Type B pancreatic cell (in vitro differentiated cells): ENCODE measurements at regions not wholly inside any gene's neighbourhood (a gene's known extent, or its start where the extent isn't known, plus 50 kb on each side); places are given as distances from the start of the nearest gene placed in this dataset.

ENCODE experiments used
- DNase-seq: peaks from one replicate; pipeline ENCODE4 v3.0.0; 2021; ENCODE audit warnings: mixed read lengths; ENCODE audit not compliant: unreplicated experiment; ENCODE audit errors: extremely low spot score
- H3K27ac Mint-ChIP-seq: 2 replicates; pipeline ENCODE4 v1.8.0; 2021; ENCODE audit warnings: mild to moderate bottlenecking, mixed read lengths
- H3K27me3 Mint-ChIP-seq: 2 replicates; pipeline ENCODE4 v1.8.0; 2021; ENCODE audit warnings: mixed read lengths
- H3K36me3 Mint-ChIP-seq: 2 replicates; pipeline ENCODE4 v1.8.0; 2021; ENCODE audit warnings: mixed read lengths
- H3K4me1 Mint-ChIP-seq: one replicate; pipeline ENCODE4 v1.8.0; 2021; ENCODE audit warnings: mixed read lengths; ENCODE audit not compliant: unreplicated experiment
- H3K4me3 Mint-ChIP-seq: 2 replicates; pipeline ENCODE4 v1.8.0; 2021; ENCODE audit warnings: mild to moderate bottlenecking, mixed read lengths
- H3K9me3 Mint-ChIP-seq: 2 replicates; pipeline ENCODE4 v1.8.0; 2021; ENCODE audit warnings: mixed read lengths
- TF ChIP-seq, protein P1 (sequence below): fragments of 200-600 bp; sonication (generic); conservative IDR thresholded peaks from 2 replicates; pipeline ENCODE4 v1.5.0; 2021; ENCODE audit warnings: antibody characterized with exemption, mild to moderate bottlenecking

DNA sequence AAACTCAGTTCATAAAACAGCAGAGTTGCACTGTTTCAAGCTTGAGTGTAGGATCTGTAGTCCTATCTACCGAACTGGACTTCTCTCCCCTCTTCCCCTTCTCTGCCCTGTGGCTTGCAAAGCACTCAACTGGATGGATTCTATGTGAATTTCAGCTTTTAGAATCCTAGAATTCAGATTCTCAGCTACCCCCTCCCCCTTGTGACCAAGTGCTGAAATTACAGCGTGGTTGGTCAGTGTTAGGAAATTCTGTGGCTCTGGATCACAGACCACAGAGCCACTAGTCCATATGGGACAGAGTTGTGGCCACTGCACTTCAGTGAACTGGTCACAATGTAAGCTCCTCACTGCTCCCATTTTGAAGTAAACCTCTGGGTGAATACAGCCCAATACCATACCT lies 64.6 kb upstream of the TRPC5 start:
- H3K36me3 Mint-ChIP-seq = no peaks in the 10 kb centered on the region
- no peak for DNase-seq

DNA sequence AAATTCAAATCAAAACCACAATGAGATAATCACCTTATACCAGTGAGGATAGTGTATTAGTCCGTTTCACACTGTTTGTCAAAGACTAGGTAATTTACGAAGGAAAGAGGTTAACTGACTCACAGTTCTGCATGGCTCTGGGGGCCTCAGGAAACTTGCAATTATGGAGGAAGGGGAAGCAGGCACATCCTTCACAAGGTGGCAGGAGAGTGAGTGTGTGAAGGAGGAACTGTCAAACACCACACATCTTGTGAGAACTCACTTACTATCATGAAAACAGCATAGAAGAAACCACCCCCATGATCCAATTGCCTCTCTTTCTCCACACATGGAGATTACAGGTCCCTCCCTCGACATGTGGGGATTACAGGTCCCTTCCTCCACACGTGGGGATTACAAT lies 54.7 kb upstream of the TRPC5 start:
- Mint-ChIP-seq H3K27ac (no peak overlapping the region), H3K27me3 (no peaks in the 10 kb centered on the region), H3K36me3 (no peaks in the 10 kb centered on the region), H3K4me1 (no peaks in the 10 kb centered on the region), H3K9me3 (no peaks in the 10 kb centered on the region), H3K4me3 (no peak overlapping the region)
- no peak for DNase-seq
- TF ChIP-seq, protein P1, sequence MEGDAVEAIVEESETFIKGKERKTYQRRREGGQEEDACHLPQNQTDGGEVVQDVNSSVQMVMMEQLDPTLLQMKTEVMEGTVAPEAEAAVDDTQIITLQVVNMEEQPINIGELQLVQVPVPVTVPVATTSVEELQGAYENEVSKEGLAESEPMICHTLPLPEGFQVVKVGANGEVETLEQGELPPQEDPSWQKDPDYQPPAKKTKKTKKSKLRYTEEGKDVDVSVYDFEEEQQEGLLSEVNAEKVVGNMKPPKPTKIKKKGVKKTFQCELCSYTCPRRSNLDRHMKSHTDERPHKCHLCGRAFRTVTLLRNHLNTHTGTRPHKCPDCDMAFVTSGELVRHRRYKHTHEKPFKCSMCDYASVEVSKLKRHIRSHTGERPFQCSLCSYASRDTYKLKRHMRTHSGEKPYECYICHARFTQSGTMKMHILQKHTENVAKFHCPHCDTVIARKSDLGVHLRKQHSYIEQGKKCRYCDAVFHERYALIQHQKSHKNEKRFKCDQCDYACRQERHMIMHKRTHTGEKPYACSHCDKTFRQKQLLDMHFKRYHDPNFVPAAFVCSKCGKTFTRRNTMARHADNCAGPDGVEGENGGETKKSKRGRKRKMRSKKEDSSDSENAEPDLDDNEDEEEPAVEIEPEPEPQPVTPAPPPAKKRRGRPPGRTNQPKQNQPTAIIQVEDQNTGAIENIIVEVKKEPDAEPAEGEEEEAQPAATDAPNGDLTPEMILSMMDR = no peak

More for the DNA sequence above, 64.6 kb upstream of the TRPC5 start:
- H3K27me3 Mint-ChIP-seq = no peaks in the 10 kb centered on the region
- no peak overlapping the region for H3K4me3 Mint-ChIP-seq
- no peaks in the 10 kb centered on the region for H3K9me3 Mint-ChIP-seq
- H3K27ac Mint-ChIP-seq = no peak overlapping the region
- peaks cover 5% of the 10 kb centered on the region for H3K4me1 Mint-ChIP-seq
- TF ChIP-seq, protein P1 = peak; percentile 76
